ENCODE measurements at regions not wholly inside any gene's neighbourhood (a gene's known extent, or its start where the extent isn't known, plus 50 kb on each side); places are given as distances from the start of the nearest gene placed in this dataset.
"Not testable (repeated sequence)": the region's sequence is repeated elsewhere in the genome, so short reads cannot be mapped to it uniquely, and the experiment has no call there.

GRCh38 chr12:80018119-80018518 is 81.2 kb upstream of the OTOGL start:
- no peaks in the 10 kb centered on the region for H3K36me3 ChIP-seq (ENCODE audit: control insufficient read depth in 2 of 2, insufficient read depth in 2 of 2, low read length in 2 of 2)
- H3K4me1 ChIP-seq (ENCODE audit: control insufficient read depth, insufficient read depth, low read length): no peaks in the 10 kb centered on the region
- H3K27me3 ChIP-seq (ENCODE audit: control insufficient read depth in 1 of 2, insufficient read depth in 2 of 2, low read length in 2 of 2): no peaks in the 10 kb centered on the region
- peak overlapping the region in 1 of 2 donors; percentile 39 for H3K9ac ChIP-seq (ENCODE audit: low read length in 2 of 2)
- peak overlapping the region; percentile 71 for H3K27ac ChIP-seq (ENCODE audit: low read length)
- H3K4me3 ChIP-seq (ENCODE audit: low read length in 2 of 2): no peak overlapping the region
- no peaks in the 10 kb centered on the region for H3K9me3 ChIP-seq (ENCODE audit: control insufficient read depth in 2 of 2, low read length in 2 of 2)

GRCh38 chr12:80017261-80017870 is 82.0 kb upstream of the OTOGL start:
- Histone ChIP-seq H3K9ac (ENCODE audit: low read length in 2 of 2) (peak overlapping the region; percentile 13 to 39), H3K36me3 (ENCODE audit: control insufficient read depth in 2 of 2, insufficient read depth in 2 of 2, low read length in 2 of 2) (no peaks in the 10 kb centered on the region), H3K27me3 (ENCODE audit: control insufficient read depth in 1 of 2, insufficient read depth in 2 of 2, low read length in 2 of 2) (no peaks in the 10 kb centered on the region), H3K9me3 (ENCODE audit: control insufficient read depth in 2 of 2, low read length in 2 of 2) (no peaks in the 10 kb centered on the region), H3K4me1 (ENCODE audit: control insufficient read depth, insufficient read depth, low read length) (no peaks in the 10 kb centered on the region), H3K27ac (ENCODE audit: low read length) (peak overlapping the region; percentile 71), H3K4me3 (ENCODE audit: low read length in 2 of 2) (peak overlapping the region; percentile 9 to 17)

GRCh38 chr12:80016684-80017083 is 81.8 kb upstream of the PPP1R12A start:
- Histone ChIP-seq H3K4me1 (ENCODE audit: control insufficient read depth, insufficient read depth, low read length) (no peaks in the 10 kb centered on the region), H3K9ac (ENCODE audit: low read length in 2 of 2) (peak overlapping the region; percentile 10 to 13), H3K9me3 (ENCODE audit: control insufficient read depth in 2 of 2, low read length in 2 of 2) (no peaks in the 10 kb centered on the region), H3K27ac (ENCODE audit: low read length) (peak overlapping the region; percentile 71), H3K36me3 (ENCODE audit: control insufficient read depth in 2 of 2, insufficient read depth in 2 of 2, low read length in 2 of 2) (no peaks in the 10 kb centered on the region), H3K4me3 (ENCODE audit: low read length in 2 of 2) (no peak overlapping the region), H3K27me3 (ENCODE audit: control insufficient read depth in 1 of 2, insufficient read depth in 2 of 2, low read length in 2 of 2) (no peaks in the 10 kb centered on the region)

GRCh38 chr12:80015660-80016059 is 80.8 kb upstream of the PPP1R12A start:
- H3K27ac ChIP-seq (ENCODE audit: low read length): no peak overlapping the region
- no peaks in the 10 kb centered on the region for H3K36me3 ChIP-seq (ENCODE audit: control insufficient read depth in 2 of 2, insufficient read depth in 2 of 2, low read length in 2 of 2)
- no peaks in the 10 kb centered on the region for H3K27me3 ChIP-seq (ENCODE audit: control insufficient read depth in 1 of 2, insufficient read depth in 2 of 2, low read length in 2 of 2)
- H3K9me3 ChIP-seq (ENCODE audit: control insufficient read depth in 2 of 2, low read length in 2 of 2): no peaks in the 10 kb centered on the region
- no peak overlapping the region for H3K4me3 ChIP-seq (ENCODE audit: low read length in 2 of 2)
- H3K4me1 ChIP-seq (ENCODE audit: control insufficient read depth, insufficient read depth, low read length): no peaks in the 10 kb centered on the region
- H3K9ac ChIP-seq (ENCODE audit: low read length in 2 of 2): no peak overlapping the region

- not testable (repeated sequence) for H3K9ac ChIP-seq (ENCODE audit: low read length in 2 of 2); H3K4me3 ChIP-seq (ENCODE audit: low read length in 2 of 2); H3K9me3 ChIP-seq (ENCODE audit: control insufficient read depth in 2 of 2, low read length in 2 of 2); H3K36me3 ChIP-seq (ENCODE audit: control insufficient read depth in 2 of 2, insufficient read depth in 2 of 2, low read length in 2 of 2); H3K4me1 ChIP-seq (ENCODE audit: control insufficient read depth, insufficient read depth, low read length); H3K27me3 ChIP-seq (ENCODE audit: control insufficient read depth in 1 of 2, insufficient read depth in 2 of 2, low read length in 2 of 2); H3K27ac ChIP-seq (ENCODE audit: low read length)
Observed at GRCh38 chr12:80003744-80004143, 68.8 kb upstream of the PPP1R12A start.

- Histone ChIP-seq H3K36me3 (ENCODE audit: control insufficient read depth in 2 of 2, insufficient read depth in 2 of 2, low read length in 2 of 2) (no peaks in the 10 kb centered on the region), H3K9ac (ENCODE audit: low read length in 2 of 2) (no peak overlapping the region), H3K27ac (ENCODE audit: low read length) (no peak overlapping the region), H3K9me3 (ENCODE audit: control insufficient read depth in 2 of 2, low read length in 2 of 2) (no peaks in the 10 kb centered on the region), H3K27me3 (ENCODE audit: control insufficient read depth in 1 of 2, insufficient read depth in 2 of 2, low read length in 2 of 2) (no peaks in the 10 kb centered on the region), H3K4me3 (ENCODE audit: low read length in 2 of 2) (no peak overlapping the region), H3K4me1 (ENCODE audit: control insufficient read depth, insufficient read depth, low read length) (peaks cover 6% of the 10 kb centered on the region)
Observed at GRCh38 chr12:80001562-80001961, 66.7 kb upstream of the PPP1R12A start.

GRCh38 chr12:80000831-80001230 is 65.9 kb upstream of the PPP1R12A start:
- no peaks in the 10 kb centered on the region for H3K36me3 ChIP-seq (ENCODE audit: control insufficient read depth in 2 of 2, insufficient read depth in 2 of 2, low read length in 2 of 2)
- H3K9me3 ChIP-seq (ENCODE audit: control insufficient read depth in 2 of 2, low read length in 2 of 2): no peaks in the 10 kb centered on the region
- H3K4me3 ChIP-seq (ENCODE audit: low read length in 2 of 2): no peak overlapping the region
- H3K27me3 ChIP-seq (ENCODE audit: control insufficient read depth in 1 of 2, insufficient read depth in 2 of 2, low read length in 2 of 2): no peaks in the 10 kb centered on the region
- H3K4me1 ChIP-seq (ENCODE audit: control insufficient read depth, insufficient read depth, low read length): peaks cover 9% of the 10 kb centered on the region
- H3K27ac ChIP-seq (ENCODE audit: low read length): no peak overlapping the region
- H3K9ac ChIP-seq (ENCODE audit: low read length in 2 of 2): no peak overlapping the region

GRCh38 chr12:79998554-79998953 is 63.7 kb upstream of the PPP1R12A start:
- H3K27ac ChIP-seq (ENCODE audit: low read length): peak overlapping the region; percentile 76
- no peaks in the 10 kb centered on the region for H3K27me3 ChIP-seq (ENCODE audit: control insufficient read depth in 1 of 2, insufficient read depth in 2 of 2, low read length in 2 of 2)
- peaks cover 9% of the 10 kb centered on the region for H3K4me1 ChIP-seq (ENCODE audit: control insufficient read depth, insufficient read depth, low read length)
- H3K4me3 ChIP-seq (ENCODE audit: low read length in 2 of 2): no peak overlapping the region
- no peak overlapping the region for H3K9ac ChIP-seq (ENCODE audit: low read length in 2 of 2)
- H3K36me3 ChIP-seq (ENCODE audit: control insufficient read depth in 2 of 2, insufficient read depth in 2 of 2, low read length in 2 of 2): no peaks in the 10 kb centered on the region
- H3K9me3 ChIP-seq (ENCODE audit: control insufficient read depth in 2 of 2, low read length in 2 of 2): no peaks in the 10 kb centered on the region

GRCh38 chr12:79997096-79997791 is 62.3 kb upstream of the PPP1R12A start:
- Histone ChIP-seq H3K36me3 (ENCODE audit: control insufficient read depth in 2 of 2, insufficient read depth in 2 of 2, low read length in 2 of 2) (no peaks in the 10 kb centered on the region), H3K9me3 (ENCODE audit: control insufficient read depth in 2 of 2, low read length in 2 of 2) (no peaks in the 10 kb centered on the region), H3K27ac (ENCODE audit: low read length) (no peak overlapping the region), H3K4me3 (ENCODE audit: low read length in 2 of 2) (no peak overlapping the region), H3K4me1 (ENCODE audit: control insufficient read depth, insufficient read depth, low read length) (peaks cover 9% of the 10 kb centered on the region), H3K9ac (ENCODE audit: low read length in 2 of 2) (no peak overlapping the region), H3K27me3 (ENCODE audit: control insufficient read depth in 1 of 2, insufficient read depth in 2 of 2, low read length in 2 of 2) (no peaks in the 10 kb centered on the region)

GRCh38 chr12:79995385-79996084 is 60.6 kb upstream of the PPP1R12A start:
- H3K9me3 ChIP-seq (ENCODE audit: control insufficient read depth in 2 of 2, low read length in 2 of 2); H3K27me3 ChIP-seq (ENCODE audit: control insufficient read depth in 1 of 2, insufficient read depth in 2 of 2, low read length in 2 of 2); H3K27ac ChIP-seq (ENCODE audit: low read length); H3K4me3 ChIP-seq (ENCODE audit: low read length in 2 of 2); H3K36me3 ChIP-seq (ENCODE audit: control insufficient read depth in 2 of 2, insufficient read depth in 2 of 2, low read length in 2 of 2); H3K9ac ChIP-seq (ENCODE audit: low read length in 2 of 2): not testable (repeated sequence)
- peaks cover 13% of the 10 kb centered on the region for H3K4me1 ChIP-seq (ENCODE audit: control insufficient read depth, insufficient read depth, low read length)

All from stomach smooth muscle (tissue), 2 donors.